Chondrocyte (in vitro differentiated cells): ENCODE measurements at regions not wholly inside any gene's neighbourhood (a gene's known extent, or its start where the extent isn't known, plus 50 kb on each side); places are given as distances from the start of the nearest gene placed in this dataset.

ENCODE experiments used
- DNase-seq: peaks from one replicate; pipeline ENCODE4 v3.0.0; 2021; ENCODE audit warnings: mixed read lengths, low spot score
- H3K27ac Mint-ChIP-seq: one replicate; pipeline ENCODE4 v1.8.0; 2021; ENCODE audit warnings: mild to moderate bottlenecking, moderate library complexity, mixed read lengths; ENCODE audit not compliant: unreplicated experiment
- H3K27me3 Mint-ChIP-seq: 2 replicates; pipeline ENCODE4 v1.8.0; 2021; ENCODE audit warnings: low read depth, mixed read lengths
- H3K36me3 Mint-ChIP-seq: 2 replicates; pipeline ENCODE4 v1.8.0; 2021; ENCODE audit warnings: low read depth, mixed read lengths
- H3K4me1 Mint-ChIP-seq: 2 replicates; pipeline ENCODE4 v1.8.0; 2021; ENCODE audit warnings: low read depth, mild to moderate bottlenecking, mixed read lengths
- H3K4me3 Mint-ChIP-seq: one replicate; pipeline ENCODE4 v1.8.0; 2021; ENCODE audit warnings: mild to moderate bottlenecking, moderate library complexity, mixed read lengths; ENCODE audit not compliant: unreplicated experiment
- H3K9me3 Mint-ChIP-seq: 2 replicates; pipeline ENCODE4 v1.8.0; 2021; ENCODE audit warnings: low read depth, mixed read lengths
- TF ChIP-seq, protein P1 (sequence below): fragments of 200-600 bp; sonication (generic); IDR thresholded peaks from 2 replicates; pipeline ENCODE4 v1.5.0; 2021; ENCODE audit warnings: antibody characterized with exemption, mild to moderate bottlenecking, moderate library complexity

DNA sequence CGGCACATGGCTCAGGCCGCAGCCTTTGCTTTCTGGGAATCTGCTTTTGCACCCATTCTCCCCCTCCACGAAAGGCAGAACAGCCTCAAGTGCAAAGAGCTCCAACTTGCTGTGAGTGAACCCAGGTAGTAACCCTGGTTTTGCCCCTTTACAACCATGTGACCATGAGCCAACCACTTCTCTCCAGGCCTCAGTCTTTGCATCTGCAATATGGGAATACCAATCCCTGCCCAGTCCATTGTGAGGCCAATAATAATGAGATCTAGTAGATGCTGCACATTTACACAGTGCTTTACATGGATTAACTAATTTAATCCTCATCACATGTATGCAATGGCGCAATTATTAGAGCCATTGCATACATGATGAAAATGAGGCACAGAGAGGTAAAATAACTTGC lies 108.9 kb upstream of the MYL2 start:
- peaks cover 3% of the 10 kb centered on the region for H3K4me1 Mint-ChIP-seq
- H3K4me3 Mint-ChIP-seq = no peak overlapping the region
- H3K36me3 Mint-ChIP-seq = no peaks in the 10 kb centered on the region
- peaks cover 80% of the 10 kb centered on the region for H3K27me3 Mint-ChIP-seq
- H3K9me3 Mint-ChIP-seq = no peaks in the 10 kb centered on the region
- TF ChIP-seq, protein P1, sequence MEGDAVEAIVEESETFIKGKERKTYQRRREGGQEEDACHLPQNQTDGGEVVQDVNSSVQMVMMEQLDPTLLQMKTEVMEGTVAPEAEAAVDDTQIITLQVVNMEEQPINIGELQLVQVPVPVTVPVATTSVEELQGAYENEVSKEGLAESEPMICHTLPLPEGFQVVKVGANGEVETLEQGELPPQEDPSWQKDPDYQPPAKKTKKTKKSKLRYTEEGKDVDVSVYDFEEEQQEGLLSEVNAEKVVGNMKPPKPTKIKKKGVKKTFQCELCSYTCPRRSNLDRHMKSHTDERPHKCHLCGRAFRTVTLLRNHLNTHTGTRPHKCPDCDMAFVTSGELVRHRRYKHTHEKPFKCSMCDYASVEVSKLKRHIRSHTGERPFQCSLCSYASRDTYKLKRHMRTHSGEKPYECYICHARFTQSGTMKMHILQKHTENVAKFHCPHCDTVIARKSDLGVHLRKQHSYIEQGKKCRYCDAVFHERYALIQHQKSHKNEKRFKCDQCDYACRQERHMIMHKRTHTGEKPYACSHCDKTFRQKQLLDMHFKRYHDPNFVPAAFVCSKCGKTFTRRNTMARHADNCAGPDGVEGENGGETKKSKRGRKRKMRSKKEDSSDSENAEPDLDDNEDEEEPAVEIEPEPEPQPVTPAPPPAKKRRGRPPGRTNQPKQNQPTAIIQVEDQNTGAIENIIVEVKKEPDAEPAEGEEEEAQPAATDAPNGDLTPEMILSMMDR = no peak
- no peak overlapping the region for H3K27ac Mint-ChIP-seq
- no peak for DNase-seq

DNA sequence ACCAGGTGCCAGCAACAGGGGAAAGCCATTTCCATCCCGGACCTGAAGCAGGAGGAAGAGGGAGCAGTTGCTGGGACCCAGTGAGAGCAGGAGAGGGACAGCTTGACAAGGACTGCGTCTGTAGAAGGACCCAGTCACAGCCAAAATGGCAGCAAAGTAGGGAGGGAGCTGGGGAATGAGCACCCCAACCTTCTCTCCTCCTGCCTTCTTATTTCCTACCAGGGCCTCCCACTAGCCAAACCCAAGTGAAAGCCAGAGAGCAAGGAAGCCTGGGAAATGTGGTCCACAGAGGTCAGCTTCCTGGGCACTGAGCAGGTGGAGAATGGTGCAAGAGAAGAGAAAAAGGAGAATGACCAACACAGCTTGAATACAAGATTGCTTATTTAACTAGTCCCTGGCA lies 108.5 kb upstream of the MYL2 start:
- Mint-ChIP-seq H3K4me3 (no peak overlapping the region), H3K36me3 (no peaks in the 10 kb centered on the region)
- TF ChIP-seq, protein P1 = no peak

DNA sequence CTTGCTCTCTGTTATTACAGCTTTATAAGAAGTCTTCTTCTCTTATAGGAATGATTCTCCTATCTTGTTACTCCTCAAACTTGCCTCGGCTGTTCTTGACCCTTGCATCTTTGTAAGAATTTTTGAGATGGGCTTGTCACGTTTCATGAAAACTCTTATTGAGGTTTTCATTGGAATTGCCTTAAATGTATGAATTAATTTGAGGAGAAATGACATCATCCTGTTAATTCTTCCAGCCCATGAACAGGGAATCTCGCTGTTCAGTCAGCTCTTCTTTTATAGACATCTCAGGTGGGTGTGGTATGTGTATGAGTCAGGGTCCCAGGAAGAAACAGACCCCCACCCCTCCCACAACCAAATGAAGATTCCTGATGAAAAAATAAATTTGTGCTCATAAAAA lies 107.1 kb upstream of the MYL2 start:
- H3K4me1 Mint-ChIP-seq = no peaks in the 10 kb centered on the region
- no peaks in the 10 kb centered on the region for H3K9me3 Mint-ChIP-seq
- peaks cover 86% of the 10 kb centered on the region for H3K27me3 Mint-ChIP-seq
- no peaks in the 10 kb centered on the region for H3K36me3 Mint-ChIP-seq
- no peak for DNase-seq
- no peak overlapping the region for H3K4me3 Mint-ChIP-seq
- H3K27ac Mint-ChIP-seq = no peak overlapping the region
- TF ChIP-seq, protein P1 = no peak

More for the DNA sequence above, 108.5 kb upstream of the MYL2 start:
- Mint-ChIP-seq H3K27me3 (peaks cover 85% of the 10 kb centered on the region), H3K9me3 (no peaks in the 10 kb centered on the region), H3K27ac (no peak overlapping the region), H3K4me1 (peaks cover 3% of the 10 kb centered on the region)
- DNase-seq = no peak

DNA sequence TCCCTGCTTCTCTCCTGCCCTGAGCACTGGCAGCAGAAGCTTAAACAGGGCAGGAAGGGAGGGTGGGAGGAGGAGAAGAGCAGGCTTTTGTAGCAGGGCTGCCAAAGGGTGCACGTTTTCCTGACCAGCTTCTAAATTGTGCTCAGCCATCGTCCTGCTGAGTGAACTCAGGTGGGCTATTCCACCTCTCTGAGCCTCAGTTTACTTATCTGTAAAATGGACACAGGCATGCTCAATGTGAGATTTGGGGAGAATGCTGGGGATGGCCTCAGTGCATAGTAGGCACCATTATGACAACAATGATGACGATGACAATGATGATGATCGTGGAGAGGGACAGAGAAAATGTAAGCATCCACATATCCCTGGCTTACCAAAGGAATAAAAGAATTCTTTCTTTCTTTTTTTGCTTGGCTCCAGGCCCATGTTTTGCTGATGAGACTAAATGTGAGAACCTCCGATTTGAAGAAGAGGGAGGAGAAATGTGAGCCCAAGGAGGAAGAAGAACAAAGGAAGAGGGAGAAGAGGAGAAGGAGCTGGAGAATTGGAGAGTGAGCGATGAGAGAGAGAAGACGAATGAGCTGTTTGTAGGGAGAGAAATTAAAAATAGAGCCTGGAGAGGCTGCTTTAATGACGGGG lies 105.5 kb upstream of the MYL2 start:
- TF ChIP-seq, protein P1 = no peak
- no peaks in the 10 kb centered on the region for H3K9me3 Mint-ChIP-seq
- no peaks in the 10 kb centered on the region for H3K36me3 Mint-ChIP-seq
- H3K27me3 Mint-ChIP-seq = peaks cover 86% of the 10 kb centered on the region
- no peak overlapping the region for H3K4me3 Mint-ChIP-seq
- H3K27ac Mint-ChIP-seq = no peak overlapping the region
- DNase-seq = no peak
- H3K4me1 Mint-ChIP-seq = no peaks in the 10 kb centered on the region

DNA sequence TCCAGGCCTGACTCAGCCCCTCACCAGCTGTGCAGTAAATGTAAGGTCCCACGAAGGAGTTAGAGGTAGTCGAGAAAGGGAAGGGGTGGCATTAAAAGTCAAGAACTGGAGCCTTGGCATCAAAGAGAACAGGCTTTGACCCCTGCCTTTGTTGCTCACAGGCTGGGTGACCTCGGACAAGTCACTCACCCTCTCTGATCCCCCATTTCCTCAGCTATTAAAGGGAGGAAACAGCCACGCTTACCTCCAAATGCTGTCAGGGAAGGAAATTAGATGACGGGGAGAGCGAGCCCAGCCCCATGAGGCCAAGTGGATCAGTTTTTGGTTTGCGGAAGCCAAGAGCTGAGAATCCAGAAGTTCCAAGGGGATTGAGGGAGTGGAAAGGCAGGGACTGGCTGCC lies 104.9 kb upstream of the MYL2 start:
- H3K27me3 Mint-ChIP-seq = peaks cover 86% of the 10 kb centered on the region
- no peak overlapping the region for H3K27ac Mint-ChIP-seq
- H3K9me3 Mint-ChIP-seq = no peaks in the 10 kb centered on the region
- TF ChIP-seq, protein P1 = no peak
- DNase-seq = no peak
- no peak overlapping the region for H3K4me3 Mint-ChIP-seq
- H3K36me3 Mint-ChIP-seq = no peaks in the 10 kb centered on the region
- no peaks in the 10 kb centered on the region for H3K4me1 Mint-ChIP-seq
